Activated CD8-positive, alpha-beta memory T cell treated with anti-CD3 and anti-CD28 coated beads, Interleukin-2, amount 50 U/mL, for 24 hours (primary cell): ENCODE measurements at regions not wholly inside any gene's neighbourhood (a gene's known extent, or its start where the extent isn't known, plus 50 kb on each side); places are given as distances from the start of the nearest gene placed in this dataset.

Source experiments
- DNase-seq: peaks from one replicate; pipeline ENCODE4 v3.0.0-alpha.2; 2020; ENCODE audit errors: extremely low read depth

DNA sequence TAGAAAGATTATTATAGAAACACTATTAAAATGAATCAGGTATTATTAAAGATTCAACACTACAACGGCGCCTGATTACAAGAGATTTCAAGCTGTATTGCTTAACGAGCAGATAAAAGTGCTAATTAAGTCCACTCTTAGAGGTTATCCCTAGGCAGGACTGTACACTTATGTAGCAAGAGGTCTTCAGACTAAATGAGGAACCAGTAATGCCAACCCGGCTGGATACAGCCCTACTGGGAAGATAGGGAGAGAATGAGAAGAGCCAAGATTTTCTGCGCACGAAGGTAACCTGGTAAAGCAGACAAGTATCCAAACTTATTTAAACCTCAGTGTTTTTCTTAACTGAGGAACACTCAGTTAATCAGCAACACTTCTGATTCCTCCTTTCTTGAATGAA lies 115.7 kb upstream of the HIVEP3 start:
- DNase-seq = no peak

DNA sequence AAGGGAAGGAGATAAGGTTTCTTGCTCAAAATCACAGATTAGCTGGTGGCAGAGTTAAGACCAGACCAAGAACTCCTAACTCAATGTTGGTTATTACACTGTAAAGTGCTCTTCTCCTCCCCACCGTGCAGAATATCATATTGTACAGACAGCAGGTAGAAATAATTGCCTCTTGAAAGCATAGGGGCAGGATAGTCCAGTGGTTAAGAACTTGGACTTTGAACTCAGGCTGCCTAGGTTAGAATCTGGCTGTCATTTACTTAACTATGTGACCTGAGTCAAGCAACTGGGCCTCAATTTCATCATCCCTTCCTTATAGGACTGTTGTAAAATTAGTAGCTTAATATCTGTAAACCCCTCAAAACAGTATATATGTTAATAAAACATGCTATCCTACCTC lies 114.9 kb upstream of the HIVEP3 start:
- no peak for DNase-seq

DNA sequence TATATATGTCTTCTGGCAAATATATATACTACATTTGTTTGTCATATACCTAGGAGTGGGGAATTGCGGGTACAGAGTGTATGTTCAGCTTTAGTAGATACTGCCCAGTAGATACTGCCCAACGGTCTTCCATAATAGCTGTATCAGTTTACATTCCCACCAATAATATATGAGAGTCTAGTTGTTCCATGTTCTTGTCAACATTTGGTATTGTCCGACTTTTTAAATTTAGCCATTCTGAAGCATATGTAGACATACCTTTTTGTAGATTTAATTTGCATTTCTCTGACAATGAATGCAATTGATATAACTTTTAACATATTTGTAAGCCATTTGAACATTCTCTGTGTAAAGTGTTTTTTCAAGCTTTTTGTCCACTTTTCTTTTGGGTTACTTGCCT lies 99.0 kb upstream of the HIVEP3 start:
- no peak for DNase-seq

DNA sequence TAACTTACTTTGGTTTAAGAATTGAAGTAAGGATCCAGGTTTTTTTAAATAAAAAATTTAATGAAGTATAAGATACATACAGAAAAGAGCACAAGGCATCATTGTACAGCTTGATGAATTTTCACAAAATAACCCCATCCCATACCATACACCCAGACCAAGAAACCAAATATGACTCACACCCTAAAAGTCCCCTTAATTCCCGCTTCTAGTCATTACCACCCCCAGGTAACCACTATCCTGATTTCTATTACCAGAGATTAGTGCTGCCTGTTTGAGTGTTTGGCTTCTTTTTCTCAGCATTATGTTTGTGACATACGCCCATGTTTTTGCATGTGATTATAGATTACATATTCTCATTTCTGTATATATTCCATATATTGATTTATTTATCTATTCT lies 98.5 kb upstream of the HIVEP3 start:
- DNase-seq = no peak

DNA sequence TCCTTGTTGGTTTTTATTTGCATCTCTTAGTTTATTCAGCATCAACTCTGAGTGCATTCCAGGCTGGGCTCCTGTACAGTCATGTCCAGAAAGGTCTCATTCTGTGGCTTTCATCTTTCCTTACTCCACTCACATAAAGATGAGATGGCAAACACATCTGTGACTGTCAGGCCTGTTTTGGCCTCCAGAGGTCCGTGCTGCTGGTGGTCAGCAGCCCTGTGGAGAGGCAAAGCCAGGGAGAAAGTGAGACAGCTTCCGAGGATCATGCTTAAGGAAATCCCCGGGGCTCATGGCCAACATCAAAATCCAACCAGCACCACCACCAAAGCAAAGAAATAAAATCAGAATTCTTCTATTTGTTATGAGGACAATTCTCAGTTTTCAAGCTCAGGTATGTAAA lies 96.1 kb upstream of the HIVEP3 start:
- DNase-seq = no peak

DNA sequence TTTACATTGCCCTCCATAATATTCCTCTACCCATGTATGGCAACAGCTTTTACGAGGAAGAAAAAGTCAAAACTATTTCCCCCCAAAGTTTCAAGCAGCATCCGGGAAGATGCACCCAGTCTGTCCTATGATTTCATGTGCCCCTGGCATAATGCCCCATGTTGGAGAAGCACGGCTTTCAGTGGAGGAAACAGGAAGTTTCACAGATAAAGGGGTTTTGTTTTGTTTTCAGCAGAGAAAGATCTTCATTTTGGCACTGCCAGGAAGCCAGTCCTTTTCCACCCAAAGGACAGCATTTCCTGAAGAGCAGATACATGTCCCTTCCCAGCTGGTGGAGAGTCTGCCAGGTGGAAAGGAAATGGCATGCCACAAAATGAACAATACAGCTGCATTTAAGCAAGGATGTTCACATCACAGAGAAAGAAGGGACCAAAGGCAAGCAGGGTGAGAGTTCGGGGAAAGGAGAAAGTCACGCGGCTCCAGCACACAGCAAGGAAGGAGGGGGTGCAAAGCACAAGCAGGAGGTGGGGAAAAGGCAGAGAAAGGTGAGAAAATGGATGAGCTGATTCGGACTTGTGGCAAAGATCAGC lies 95.3 kb upstream of the HIVEP3 start:
- DNase-seq = no peak

DNA sequence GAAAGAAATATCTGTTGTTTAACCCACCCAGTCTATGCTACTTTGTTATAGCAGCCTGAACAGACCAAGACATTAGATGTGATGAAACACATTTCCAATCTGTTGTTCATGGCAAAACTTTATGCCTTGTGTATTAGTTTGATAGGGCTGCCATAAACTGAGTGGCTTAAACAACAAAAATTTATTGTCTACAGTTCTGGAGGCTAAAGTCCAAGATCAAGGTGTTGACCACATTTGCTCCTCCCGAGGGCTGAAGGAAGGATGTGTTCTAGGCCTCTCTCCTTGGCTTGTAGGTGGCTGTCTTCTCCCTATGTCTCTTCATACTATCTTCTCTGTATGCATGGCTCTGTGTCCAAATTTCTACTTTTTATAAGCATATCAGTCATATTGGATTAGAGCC lies 94.1 kb upstream of the HIVEP3 start:
- no peak for DNase-seq

DNA sequence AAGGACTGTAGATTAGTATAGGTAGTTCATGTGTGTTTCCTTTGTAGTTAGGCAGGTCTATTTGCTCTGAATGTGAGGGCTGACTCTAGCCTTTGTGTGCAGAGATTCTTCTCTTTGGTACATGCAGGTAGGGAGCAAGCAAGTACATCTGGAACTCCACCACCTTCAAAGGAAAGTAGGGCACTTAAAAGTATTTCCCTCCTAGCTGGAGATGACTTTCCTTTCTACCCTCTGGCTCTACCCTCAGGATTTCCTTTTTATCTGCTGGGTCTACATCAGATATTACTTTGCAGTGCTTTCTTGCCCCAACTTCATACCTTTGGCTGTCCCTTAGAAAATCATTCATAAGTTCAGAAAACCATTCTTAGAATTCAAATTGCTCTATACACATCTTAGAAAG lies 91.7 kb upstream of the HIVEP3 start:
- DNase-seq = no peak

DNA sequence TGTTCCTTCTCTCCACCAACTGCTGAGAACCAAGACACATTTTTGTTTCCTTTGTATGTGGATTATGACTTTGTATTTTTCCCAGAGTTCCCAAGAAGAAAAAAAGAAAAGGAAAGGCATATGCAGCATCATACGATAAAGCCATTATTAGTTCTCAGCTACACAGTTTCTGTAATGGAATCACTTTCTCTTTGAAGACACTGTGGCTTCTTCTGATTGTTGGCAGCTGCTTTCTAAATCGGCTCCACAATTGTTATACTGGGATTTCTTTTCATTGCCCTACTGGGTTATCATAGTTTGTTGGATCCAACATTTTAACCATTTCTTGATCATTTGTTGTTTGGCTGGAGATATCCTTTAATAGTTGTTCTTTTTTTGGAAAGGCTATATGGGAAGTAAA lies 89.5 kb upstream of the HIVEP3 start:
- no peak for DNase-seq

DNA sequence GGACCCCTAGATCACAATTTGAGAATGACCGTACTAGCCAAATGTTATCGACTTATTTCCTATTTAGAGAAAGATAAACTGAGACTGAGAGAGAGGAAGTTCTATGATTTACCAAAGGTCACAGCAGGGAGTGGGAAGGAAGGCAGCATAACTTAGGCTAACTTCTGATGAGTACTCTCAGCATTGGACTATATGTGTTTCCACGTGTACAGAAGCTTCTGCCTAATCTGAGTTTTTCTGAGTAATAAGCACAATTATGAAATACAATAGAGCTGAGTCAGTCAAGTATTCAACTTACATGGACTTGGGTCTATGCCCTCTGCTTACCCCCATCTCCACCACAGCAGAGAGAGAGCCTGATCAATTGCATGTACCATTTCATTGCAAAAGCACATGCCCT lies 88.1 kb upstream of the HIVEP3 start:
- DNase-seq = no peak

DNA sequence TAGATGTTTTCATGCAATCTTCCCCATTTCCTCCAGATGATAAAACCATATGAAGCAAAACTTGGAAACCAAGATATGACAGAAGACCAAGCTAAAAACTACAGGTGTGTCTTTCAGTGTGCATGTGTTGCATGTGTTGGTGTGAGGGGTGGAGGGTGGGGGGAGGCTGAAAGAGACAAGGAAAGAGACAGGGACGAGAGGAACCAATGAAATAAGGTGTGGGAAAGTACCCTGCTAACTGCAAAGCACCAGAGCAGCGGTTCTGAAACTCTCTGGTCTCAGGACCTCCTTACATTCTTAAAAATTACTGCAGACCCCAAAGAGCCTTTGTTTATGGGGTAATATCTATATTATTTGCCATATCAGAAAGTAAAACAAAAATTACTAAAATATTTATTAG lies 87.4 kb upstream of the HIVEP3 start:
- DNase-seq = no peak

DNA sequence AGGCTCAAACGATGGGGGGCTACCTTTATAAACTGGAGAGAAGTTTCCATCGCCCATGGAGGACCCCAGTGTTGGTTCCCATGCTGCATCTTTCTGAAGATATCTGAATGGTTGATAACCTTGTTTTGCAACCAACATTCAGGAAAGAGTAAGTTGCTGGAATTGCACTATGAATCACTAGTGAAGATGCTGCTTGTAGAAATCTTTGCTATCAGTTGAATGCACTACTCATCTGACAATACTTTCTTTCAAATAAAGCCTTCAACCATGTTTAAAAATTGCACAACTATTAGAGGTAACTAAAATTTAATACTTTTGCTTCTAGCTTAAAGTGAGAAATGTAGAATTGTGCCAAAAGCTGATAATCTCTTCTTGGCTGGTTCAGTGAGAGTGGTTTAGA lies 86.8 kb upstream of the HIVEP3 start:
- DNase-seq = no peak

DNA sequence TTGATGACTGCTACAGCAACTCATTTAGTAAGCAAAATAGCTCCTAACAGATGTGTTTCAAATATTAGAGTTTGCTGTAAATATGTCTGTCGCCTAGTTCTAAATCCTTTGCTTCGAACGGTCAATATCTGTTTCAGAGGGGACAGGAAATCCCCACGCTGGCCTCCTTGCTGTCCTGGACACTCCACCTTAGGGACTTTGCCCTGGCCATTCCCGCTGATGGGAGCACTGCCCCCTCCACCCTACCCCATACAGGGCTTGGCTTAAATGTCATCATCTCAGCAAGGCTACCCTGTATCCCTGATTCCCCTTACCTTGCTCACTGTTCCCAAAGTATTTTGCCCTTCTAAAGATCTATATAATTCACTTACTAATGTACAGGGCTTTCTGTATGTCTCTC lies 86.1 kb upstream of the HIVEP3 start:
- no peak for DNase-seq

DNA sequence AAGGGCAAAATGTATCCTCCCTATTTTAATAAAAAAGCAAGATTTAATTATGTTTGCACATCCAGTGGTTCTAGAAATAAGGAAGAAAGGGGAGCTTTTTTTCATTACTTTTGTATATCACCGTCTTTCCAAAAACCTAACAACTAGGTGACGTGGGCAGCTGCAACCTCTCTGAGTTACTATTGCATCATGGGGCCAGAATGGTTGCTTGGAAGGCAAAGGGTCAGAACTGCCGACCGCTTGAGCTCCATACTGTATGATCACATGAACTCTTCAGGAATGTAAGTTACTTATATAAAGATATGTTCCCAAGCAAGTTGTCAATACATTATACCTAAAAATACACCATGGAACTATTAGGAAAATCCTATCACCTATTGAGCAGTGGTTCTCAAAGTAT lies 85.6 kb upstream of the HIVEP3 start:
- DNase-seq = no peak

DNA sequence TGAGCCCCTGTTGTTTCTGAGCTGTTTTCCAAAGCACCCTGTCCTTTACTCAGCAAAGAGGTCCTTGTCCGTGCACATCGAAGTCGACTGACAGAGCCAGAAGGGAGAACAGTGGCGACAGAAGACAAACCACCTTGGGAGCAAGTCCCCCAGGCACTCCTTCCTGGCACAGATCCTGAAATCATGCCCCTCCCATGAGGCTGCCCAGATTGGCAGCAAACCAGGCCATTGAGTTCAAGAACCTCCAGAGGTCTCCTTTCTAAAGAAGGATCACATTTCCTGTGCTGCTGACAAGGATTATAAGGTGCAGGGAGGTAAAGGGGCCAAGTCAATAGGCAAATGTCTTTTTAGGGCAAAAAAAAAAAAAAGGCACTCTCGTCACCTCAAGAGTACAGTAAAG lies 84.7 kb upstream of the HIVEP3 start:
- no peak for DNase-seq

DNA sequence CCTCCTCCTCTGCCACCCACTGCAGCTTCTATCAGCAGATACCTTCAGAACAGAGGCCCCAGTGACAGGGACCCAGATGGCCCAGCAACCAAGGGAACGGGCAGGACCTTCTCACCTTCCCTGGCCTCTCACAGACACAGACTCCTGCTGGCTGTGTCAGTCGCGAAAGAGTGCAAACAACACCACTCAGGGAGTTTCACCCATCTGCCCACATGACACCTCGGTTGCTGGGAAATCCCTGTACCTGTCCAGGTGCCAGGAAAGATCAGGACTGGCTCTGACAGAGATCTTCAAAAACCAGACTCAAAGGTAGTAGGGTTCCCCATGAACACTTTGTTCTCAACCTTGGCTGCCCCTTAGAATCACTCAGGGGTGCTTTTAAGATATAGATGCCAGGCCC lies 83.5 kb upstream of the HIVEP3 start:
- no peak for DNase-seq

DNA sequence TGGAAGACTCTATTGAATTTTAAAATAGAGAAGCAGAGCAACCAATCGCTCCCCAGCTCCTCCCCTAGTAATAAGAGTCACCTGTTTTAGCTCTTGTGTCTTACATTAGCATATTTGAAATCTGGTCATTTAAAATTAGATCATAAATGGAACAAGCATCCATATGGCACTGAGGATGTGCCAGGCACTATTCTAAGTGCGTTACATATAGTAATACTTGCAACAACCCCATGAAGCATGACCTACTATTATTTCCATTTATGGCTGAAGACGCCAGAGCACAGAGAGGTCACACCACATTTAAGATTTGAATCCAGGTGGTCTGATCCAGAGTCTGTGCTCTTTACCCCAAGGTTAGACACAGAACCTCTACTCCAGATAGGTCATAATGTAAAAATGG lies 82.0 kb upstream of the HIVEP3 start:
- DNase-seq = no peak

DNA sequence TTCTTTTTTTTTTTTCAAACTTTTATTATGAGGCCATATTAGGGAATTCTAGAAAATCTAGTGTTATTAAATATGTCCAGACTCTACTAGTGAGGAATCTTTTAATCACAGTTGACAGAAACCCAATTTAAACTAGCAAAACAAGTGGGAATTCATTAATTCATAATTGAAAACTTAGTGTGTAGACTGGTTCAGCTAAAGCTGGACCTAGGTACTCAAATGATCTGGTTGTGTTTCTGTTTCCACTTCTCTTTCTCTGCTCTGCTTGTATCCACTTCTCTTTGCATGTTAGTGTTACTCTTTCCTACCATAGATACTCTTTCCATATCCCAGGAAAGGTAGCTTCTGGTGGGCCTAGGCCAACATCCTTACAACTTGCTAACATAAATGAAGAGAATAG lies 81.2 kb upstream of the HIVEP3 start:
- DNase-seq = no peak

DNA sequence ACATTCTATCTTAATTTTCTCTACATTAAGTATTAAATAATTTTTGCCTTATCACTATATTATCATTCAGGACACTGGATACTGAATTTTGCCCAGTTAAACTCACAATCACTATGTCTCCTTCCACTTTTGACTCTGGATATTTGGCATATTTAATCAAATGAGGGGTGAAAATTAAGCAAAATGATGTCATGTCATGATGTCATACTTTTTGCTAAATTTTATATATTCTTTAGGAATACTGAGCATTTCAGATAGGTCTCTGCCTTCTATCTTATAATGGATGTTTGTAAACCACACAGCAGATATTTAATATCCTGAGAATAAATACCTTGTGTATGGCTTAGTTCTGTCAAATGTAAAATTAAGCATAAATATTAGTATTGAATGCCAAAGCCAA lies 79.5 kb upstream of the HIVEP3 start:
- no peak for DNase-seq

DNA sequence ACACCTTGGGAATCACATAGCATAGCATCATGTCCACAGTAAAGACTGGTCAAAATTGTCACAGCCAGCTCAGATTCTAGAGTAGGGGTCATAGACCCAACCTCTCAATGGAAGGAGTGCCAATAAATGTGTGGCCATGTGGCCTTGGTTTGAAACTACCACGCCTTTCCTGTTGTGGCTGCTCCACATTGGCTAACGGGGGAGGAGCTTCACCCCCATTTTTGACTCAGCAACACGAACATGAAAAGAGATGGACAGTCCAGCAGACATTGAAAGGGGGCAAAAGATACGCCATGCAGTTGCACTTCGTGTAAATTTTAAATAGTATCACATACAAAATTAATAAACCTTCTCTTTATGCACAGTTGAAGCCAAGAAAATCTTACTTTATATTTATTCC lies 78.4 kb upstream of the HIVEP3 start:
- DNase-seq = no peak

DNA sequence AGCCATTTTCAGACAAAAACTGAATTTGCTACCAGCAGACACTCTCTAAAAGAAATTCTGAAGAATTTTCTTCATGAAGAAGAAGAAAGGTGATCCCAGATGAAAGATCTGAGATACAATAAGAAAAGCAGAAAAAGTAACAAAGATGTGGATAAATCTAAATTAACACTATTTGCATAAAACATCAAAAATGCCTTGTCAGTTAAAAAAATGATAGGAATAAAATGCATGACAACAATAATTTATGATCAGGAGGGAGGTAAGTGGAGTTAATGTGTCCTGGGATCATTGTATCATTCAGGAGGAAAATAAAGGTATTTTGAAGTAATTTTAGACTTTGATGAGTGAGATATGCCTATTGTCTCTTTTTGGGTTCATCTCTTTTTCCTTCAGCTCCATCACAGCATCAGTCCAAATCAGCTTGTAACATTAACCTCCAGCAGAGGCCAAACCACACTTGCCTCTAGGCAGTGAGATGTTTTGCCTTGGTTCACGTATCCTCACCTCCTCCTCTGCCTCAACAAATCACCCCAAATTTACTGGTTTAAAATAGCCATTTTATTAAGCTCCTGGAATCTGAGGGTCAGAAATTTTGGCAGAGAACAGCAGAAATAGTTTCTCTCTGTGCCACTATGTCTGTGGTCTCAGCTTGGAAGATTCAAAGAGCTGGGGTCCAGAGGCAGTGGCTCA lies 76.9 kb upstream of the HIVEP3 start:
- no peak for DNase-seq

DNA sequence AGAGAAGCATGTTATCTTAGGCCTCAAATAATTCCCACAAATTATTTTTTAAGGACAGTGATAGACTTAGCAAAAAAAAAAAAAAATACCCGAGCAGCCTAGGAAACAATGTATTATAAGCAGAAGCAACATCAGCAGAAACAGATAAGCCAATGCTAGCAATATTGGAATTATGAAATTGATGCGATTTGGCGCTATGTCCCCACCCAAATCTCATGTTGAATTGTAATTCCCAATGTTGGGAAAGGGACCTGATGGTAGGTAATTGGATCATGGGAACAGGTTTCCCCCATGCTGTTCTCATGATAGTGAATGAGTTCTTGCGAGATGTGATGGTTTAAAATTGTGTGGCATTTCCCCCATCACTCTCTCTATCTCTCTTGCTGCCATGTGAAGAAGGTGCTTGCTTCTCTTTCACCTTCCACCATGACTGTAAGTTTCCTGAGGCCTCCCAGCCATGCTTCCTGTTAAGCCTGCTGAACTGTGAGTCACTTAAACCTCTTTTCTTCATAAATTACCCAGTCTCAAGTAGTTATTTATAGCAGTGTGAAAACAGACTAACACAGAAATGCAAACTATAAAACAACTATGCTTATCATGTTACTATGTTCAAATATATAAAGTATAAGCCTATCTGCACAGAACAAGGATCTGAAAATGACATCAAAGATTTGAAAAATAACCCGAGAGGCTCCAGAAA lies 75.6 kb upstream of the HIVEP3 start:
- DNase-seq = no peak

DNA sequence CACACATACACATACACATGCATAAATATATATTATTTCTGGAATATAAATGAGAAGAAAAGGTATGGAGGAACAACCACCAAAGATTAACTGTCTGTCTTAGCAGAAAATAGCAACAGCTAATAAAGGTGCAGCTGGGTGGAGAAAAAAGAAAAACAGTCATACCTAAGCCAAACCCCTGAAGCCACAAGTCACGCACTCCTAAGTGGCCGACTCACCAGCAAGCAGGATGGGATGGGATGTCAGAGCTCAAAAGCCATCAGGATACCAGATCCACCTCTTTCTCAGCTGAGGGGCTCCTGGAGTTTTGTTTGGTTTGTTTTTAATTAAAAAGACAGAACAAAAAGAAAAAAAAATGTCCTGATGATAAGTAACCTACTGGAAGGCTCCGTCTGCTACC lies 64.7 kb upstream of the HIVEP3 start:
- DNase-seq = no peak

DNA sequence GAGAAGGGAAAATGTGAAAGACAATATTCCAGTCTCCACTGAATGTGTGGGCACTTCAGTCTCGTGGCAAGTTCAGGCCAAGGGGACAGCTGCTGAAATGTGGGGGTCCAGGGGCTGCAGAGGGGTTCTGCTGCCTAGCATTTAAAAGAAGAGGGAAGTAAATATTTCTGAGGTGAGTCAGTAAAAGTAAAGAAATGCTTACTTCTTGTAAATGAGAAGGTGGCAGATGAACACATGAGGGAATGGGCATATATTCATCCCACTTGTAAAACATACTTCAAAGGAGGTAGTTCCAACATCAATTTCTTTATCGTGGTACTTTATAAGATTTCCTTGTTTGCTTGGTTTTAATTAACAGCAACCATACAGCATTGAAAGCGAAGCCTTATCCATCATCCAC lies 63.1 kb upstream of the HIVEP3 start:
- no peak for DNase-seq
